HCT116 (cell line): ENCODE measurements at regions not wholly inside any gene's neighbourhood (a gene's known extent, or its start where the extent isn't known, plus 50 kb on each side); places are given as distances from the start of the nearest gene placed in this dataset.

Source experiments
- CTCF ChIP-seq, 3 experiments: fragments of 200-600 bp in 1 of 3; sonication (generic) in 1 of 3; IDR thresholded peaks in 2 of 3; conservative IDR thresholded peaks in 1 of 3; 2 replicates each; pipeline ENCODE4 v1.5.1; 2012 to 2017; ENCODE audit warnings: low read depth in 2 of 3, low read length in 2 of 3, antibody characterized with exemption in 1 of 3, borderline replicate concordance in 1 of 3, control low read depth in 1 of 3, mild to moderate bottlenecking in 1 of 3, mixed read lengths in 1 of 3, mixed run types in 1 of 3, moderate library complexity in 1 of 3; ENCODE audit not compliant: insufficient read depth in 1 of 3
- EGR1 ChIP-seq: IDR thresholded peaks from 2 replicates; pipeline ENCODE4 v1.6.1; 2012; ENCODE audit warnings: low read depth
- EZH2phosphoT487 ChIP-seq: fragments of 200-600 bp; IDR thresholded peaks from 2 replicates; pipeline ENCODE4 v1.6.1; 2018; ENCODE audit warnings: antibody characterized with exemption, borderline replicate concordance
- MAX ChIP-seq: IDR thresholded peaks from 2 replicates; pipeline ENCODE4 v1.6.1; 2012
- POLR2AphosphoS5 ChIP-seq: IDR thresholded peaks from 2 replicates; pipeline ENCODE4 v1.6.1; 2011; ENCODE audit warnings: mild to moderate bottlenecking, low read depth, low read length, moderate library complexity
- REST ChIP-seq: IDR thresholded peaks from 2 replicates; pipeline ENCODE4 v1.6.1; 2012; ENCODE audit warnings: low read depth
- ZNF274 ChIP-seq: fragments of 200-500 bp; sonication (Bioruptor generic); IDR thresholded peaks from 2 replicates; pipeline ENCODE4 v1.6.1; 2014; ENCODE audit warnings: mild to moderate bottlenecking, low read depth, low read length, inconsistent platforms

GRCh38 chr3:17832016-17832415 is 89.6 kb upstream of the TBC1D5 start:
- TF ChIP-seq POLR2AphosphoS5 (no peak), CTCF (IDR thresholded peaks at IDR 0.05 in 2 of 3, conservative IDR thresholded peaks at IDR 0.05 in 1 of 3; ENCODE audit: borderline replicate concordance in 1 of 3, insufficient read depth in 1 of 3, low read depth in 2 of 3, low read length in 2 of 3) (no peak), MAX (no peak), REST (no peak), ZNF274 (no peak), EGR1 (no peak), EZH2phosphoT487 (no peak)
